SK-N-SH treated with all-trans-retinoic acid at 6 μM for 48 hours (cell line): ENCODE measurements at regions not wholly inside any gene's neighbourhood (a gene's known extent, or its start where the extent isn't known, plus 50 kb on each side); places are given as distances from the start of the nearest gene placed in this dataset.

Experiments
- ATAC-seq: fragments of 200-7000 bp; cut with Tn5 transposase; 3 replicates; pipeline ENCODE4 v1.9.1; 2020; ENCODE audit warnings: mild to moderate bottlenecking, moderate library complexity
- ARNTL ChIP-seq: fragments of 450-650 bp; formaldehyde crosslinking; IDR thresholded peaks from 2 replicates; pipeline ENCODE4 v1.5.0; 2020; ENCODE audit warnings: low read depth, mild to moderate bottlenecking, moderate library complexity, borderline replicate concordance
- BACH2 ChIP-seq: fragments of 250-450 bp; sonication (Bioruptor Pico); IDR thresholded peaks from 2 replicates; pipeline ENCODE4 v1.9.0; 2021; ENCODE audit warnings: mild to moderate bottlenecking, borderline replicate concordance
- CREB5 ChIP-seq: fragments of 250-450 bp; sonication (Bioruptor Pico); IDR thresholded peaks from 2 replicates; pipeline ENCODE4 v1.5.1; 2020; ENCODE audit warnings: low read depth, mild to moderate bottlenecking, moderate library complexity
- CSDC2 ChIP-seq: fragments of 250-450 bp; sonication (Bioruptor Pico); IDR thresholded peaks from 2 replicates; pipeline ENCODE4 v1.5.0; 2020; ENCODE audit warnings: mild to moderate bottlenecking, moderate library complexity
- ESRRG ChIP-seq: fragments of 250-450 bp; sonication (Bioruptor Pico); IDR thresholded peaks from 2 replicates; pipeline ENCODE4 v1.6.1; 2021; ENCODE audit warnings: mild to moderate bottlenecking
- GLIS3 ChIP-seq: fragments of 250-450 bp; sonication (Bioruptor Pico); IDR thresholded peaks from 2 replicates; pipeline ENCODE4 v1.5.0; 2020; ENCODE audit warnings: mild to moderate bottlenecking, moderate library complexity
- ISL1 ChIP-seq: fragments of 250-450 bp; sonication (Bioruptor Pico); IDR thresholded peaks from 2 replicates; pipeline ENCODE4 v2.1.2; 2022; ENCODE audit warnings: mild to moderate bottlenecking, moderate library complexity
- OSR1 ChIP-seq: fragments of 250-450 bp; sonication (Bioruptor Pico); IDR thresholded peaks from 2 replicates; pipeline ENCODE4 v1.8.0; 2022; ENCODE audit warnings: moderate library complexity, mild to moderate bottlenecking, inconsistent platforms
- POU6F1 ChIP-seq: fragments of 250-450 bp; sonication (Bioruptor Pico); IDR thresholded peaks from 2 replicates; pipeline ENCODE4 v1.8.0; 2021; ENCODE audit warnings: low read depth, mild to moderate bottlenecking, moderate library complexity, borderline replicate concordance
- PPARA ChIP-seq: fragments of 250-450 bp; sonication (Bioruptor Pico); IDR thresholded peaks from 2 replicates; pipeline ENCODE4 v1.5.0; 2020; ENCODE audit warnings: mild to moderate bottlenecking, borderline replicate concordance
- RARB ChIP-seq: fragments of 250-450 bp; sonication (Bioruptor Pico); IDR thresholded peaks from 2 replicates; pipeline ENCODE4 v1.8.0; 2021; ENCODE audit warnings: mild to moderate bottlenecking, moderate library complexity
- SNAI2 ChIP-seq: fragments of 250-450 bp; sonication (Bioruptor Pico); IDR thresholded peaks from 2 replicates; pipeline ENCODE4 v1.5.0; 2020; ENCODE audit warnings: mild to moderate bottlenecking, moderate library complexity
- TCF4 ChIP-seq: fragments of 250-450 bp; sonication (Bioruptor Pico); IDR thresholded peaks from 2 replicates; pipeline ENCODE4 v1.8.0; 2021; ENCODE audit warnings: mild to moderate bottlenecking, moderate library complexity, borderline replicate concordance
- TOX ChIP-seq: fragments of 250-450 bp; sonication (Bioruptor Pico); IDR thresholded peaks from 2 replicates; pipeline ENCODE4 v1.8.0; 2021; ENCODE audit warnings: mild to moderate bottlenecking, moderate library complexity, borderline replicate concordance
- ZC3H10 ChIP-seq: fragments of 250-450 bp; sonication (Bioruptor Pico); IDR thresholded peaks from 2 replicates; pipeline ENCODE4 v1.5.1; 2021; ENCODE audit warnings: mild to moderate bottlenecking, moderate library complexity
- ZFP30 ChIP-seq: fragments of 450-650 bp; formaldehyde crosslinking; IDR thresholded peaks from 2 replicates; pipeline ENCODE4 v1.5.0; 2022; ENCODE audit warnings: mild to moderate bottlenecking, moderate library complexity
- ZNF565 ChIP-seq: fragments of 450-650 bp; formaldehyde crosslinking; conservative IDR thresholded peaks from 2 replicates; pipeline ENCODE4 v1.5.0; 2020; ENCODE audit warnings: low read depth, mild to moderate bottlenecking, moderate library complexity
- ZNF70 ChIP-seq: fragments of 450-650 bp; formaldehyde crosslinking; IDR thresholded peaks from 2 replicates; pipeline ENCODE4 v1.5.0; 2020; ENCODE audit warnings: mild to moderate bottlenecking, moderate library complexity
- ZNF8 ChIP-seq: fragments of 450-650 bp; formaldehyde crosslinking; IDR thresholded peaks from 2 replicates; pipeline ENCODE4 v1.5.0; 2020; ENCODE audit warnings: mild to moderate bottlenecking, moderate library complexity
- TF ChIP-seq, protein P1 (sequence below): fragments of 250-450 bp; sonication (Bioruptor Pico); IDR thresholded peaks from 2 replicates; pipeline ENCODE4 v1.5.1; 2021; ENCODE audit warnings: mild to moderate bottlenecking, moderate library complexity

- TF ChIP-seq ZNF8 (CRISPR knock-in tag), result no peak
- no peak for TF ChIP-seq ZNF565 (CRISPR knock-in tag)
- TF ChIP-seq PPARA (CRISPR knock-in tag), result no peak
- TF ChIP-seq CREB5 (CRISPR knock-in tag), result no peak
- no peak for TF ChIP-seq ZFP30 (CRISPR knock-in tag)
- TF ChIP-seq ARNTL (CRISPR knock-in tag), result no peak
- no peak for ATAC-seq
Measured at GRCh38 chr3:144496141-144496835, 524.7 kb downstream of the DIPK2A start.

DNA sequence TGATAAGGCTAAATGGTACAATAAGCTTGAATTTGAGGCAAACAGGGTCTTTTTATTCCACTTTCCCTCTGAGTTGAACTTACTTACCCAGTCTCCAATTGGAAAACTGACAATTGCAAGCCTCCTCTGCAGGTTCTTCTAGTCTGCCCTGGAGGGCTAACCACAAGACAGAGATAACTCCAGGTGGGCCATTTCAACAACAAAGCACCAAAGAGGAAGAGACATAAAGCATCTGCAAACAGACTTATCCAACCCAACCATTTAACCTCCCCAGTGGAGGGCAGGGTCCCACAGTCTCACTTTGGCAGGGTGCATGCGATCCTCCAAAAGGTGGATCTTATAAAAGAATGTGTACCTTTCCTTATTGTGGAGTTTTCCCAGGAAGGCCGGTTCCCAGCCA, 525.8 kb downstream of the DIPK2A start:
- ATAC-seq, result no peak
- TF ChIP-seq ISL1 (no peak), POU6F1 (CRISPR knock-in tag) (no peak), PPARA (CRISPR knock-in tag) (no peak), OSR1 (CRISPR knock-in tag) (no peak), ZC3H10 (CRISPR knock-in tag) (no peak), TCF4 (CRISPR knock-in tag) (no peak), ZNF70 (CRISPR knock-in tag) (no peak), ZNF8 (CRISPR knock-in tag) (no peak), SNAI2 (CRISPR knock-in tag) (no peak), ZFP30 (CRISPR knock-in tag) (no peak), CSDC2 (no peak), GLIS3 (CRISPR knock-in tag) (no peak), BACH2 (CRISPR knock-in tag) (no peak)

DNA sequence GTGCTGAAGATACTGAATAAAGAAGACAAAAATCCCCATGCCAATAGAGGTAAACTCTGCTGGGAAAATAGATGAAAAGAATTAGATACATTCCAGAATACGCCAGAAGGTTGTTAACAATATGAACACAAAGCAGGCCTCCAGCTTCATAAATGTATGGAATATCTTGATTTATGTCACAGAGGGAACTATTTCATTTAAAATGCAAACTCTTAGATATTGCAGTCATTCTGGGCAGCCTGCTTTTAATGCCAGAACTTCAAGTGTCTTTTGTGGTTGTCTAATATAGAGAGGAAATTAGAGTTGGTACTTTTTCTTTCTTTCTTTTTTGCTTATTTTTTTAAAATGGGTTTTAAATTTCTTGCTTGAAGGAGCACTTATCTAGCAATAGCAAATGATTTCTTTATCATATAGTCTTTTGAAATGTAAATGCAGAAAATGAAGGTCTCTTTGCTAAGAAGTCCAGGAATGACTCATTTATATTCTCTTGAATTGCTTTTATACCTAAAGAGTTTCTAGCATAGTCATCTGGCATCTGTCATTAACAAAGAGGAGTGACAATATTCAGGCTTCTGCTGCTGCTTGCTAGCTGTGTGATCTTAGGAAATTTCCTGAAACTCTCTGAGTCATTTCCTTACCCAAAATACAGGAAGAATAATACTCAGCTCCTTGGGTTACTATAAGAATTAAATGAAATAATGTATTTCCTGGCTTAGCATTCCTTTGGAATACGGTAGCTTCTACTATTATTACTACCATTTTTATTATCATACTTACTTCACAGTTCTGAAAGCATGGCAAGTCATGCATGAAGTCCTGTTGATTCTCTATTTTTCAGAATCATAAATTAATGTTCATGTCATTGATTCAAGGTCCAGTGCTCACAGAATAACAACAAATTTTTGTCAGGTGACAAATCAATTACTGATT, 527.6 kb downstream of the DIPK2A start:
- no peak for ATAC-seq

More for the DNA sequence above, 527.6 kb downstream of the DIPK2A start:
- no peak for TF ChIP-seq GLIS3 (CRISPR knock-in tag)
- no peak for TF ChIP-seq CREB5 (CRISPR knock-in tag)
- TF ChIP-seq ISL1, result no peak
- no peak for TF ChIP-seq OSR1 (CRISPR knock-in tag)
- TF ChIP-seq RARB, result no peak
- no peak for TF ChIP-seq ZC3H10 (CRISPR knock-in tag)
- TF ChIP-seq ESRRG, result no peak
- TF ChIP-seq, protein P1, sequence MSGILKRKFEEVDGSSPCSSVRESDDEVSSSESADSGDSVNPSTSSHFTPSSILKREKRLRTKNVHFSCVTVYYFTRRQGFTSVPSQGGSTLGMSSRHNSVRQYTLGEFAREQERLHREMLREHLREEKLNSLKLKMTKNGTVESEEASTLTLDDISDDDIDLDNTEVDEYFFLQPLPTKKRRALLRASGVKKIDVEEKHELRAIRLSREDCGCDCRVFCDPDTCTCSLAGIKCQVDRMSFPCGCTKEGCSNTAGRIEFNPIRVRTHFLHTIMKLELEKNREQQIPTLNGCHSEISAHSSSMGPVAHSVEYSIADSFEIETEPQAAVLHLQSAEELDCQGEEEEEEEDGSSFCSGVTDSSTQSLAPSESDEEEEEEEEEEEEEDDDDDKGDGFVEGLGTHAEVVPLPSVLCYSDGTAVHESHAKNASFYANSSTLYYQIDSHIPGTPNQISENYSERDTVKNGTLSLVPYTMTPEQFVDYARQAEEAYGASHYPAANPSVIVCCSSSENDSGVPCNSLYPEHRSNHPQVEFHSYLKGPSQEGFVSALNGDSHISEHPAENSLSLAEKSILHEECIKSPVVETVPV, result no peak
- TF ChIP-seq ARNTL (CRISPR knock-in tag), result no peak
- TF ChIP-seq TOX (CRISPR knock-in tag), result no peak
